ENCODE measurements at regions not wholly inside any gene's neighbourhood (a gene's known extent, or its start where the extent isn't known, plus 50 kb on each side); places are given as distances from the start of the nearest gene placed in this dataset.

GRCh38 chrX:40437348-40437747 is 143.4 kb upstream of the ATP6AP2 start:
- Histone ChIP-seq H3K4me1 (no peaks in the 10 kb centered on the region), H3K4me3 (no peak overlapping the region), H3K27me3 (peaks cover 0 to 4% of the 10 kb centered on the region in 2 donors), H3K36me3 (no peaks in the 10 kb centered on the region), H3K9me3 (no peaks in the 10 kb centered on the region), H3K27ac (no peak overlapping the region)
- DNase-seq: no peak
- intact Hi-C loops (cut with DNase I; ENCODE audit: low total_unique reads): no loop called here
- no peak for TF ChIP-seq CTCF (IDR thresholded peaks at IDR 0.05)
- no peak for TF ChIP-seq POLR2A (IDR thresholded peaks at IDR 0.05)

- no peak for DNase-seq
- TF ChIP-seq POLR2A (IDR thresholded peaks at IDR 0.05) (no peak), CTCF (IDR thresholded peaks at IDR 0.05) (no peak)
- Histone ChIP-seq H3K4me3 (no peak overlapping the region), H3K4me1 (no peaks in the 10 kb centered on the region), H3K27me3 (peaks cover 0 to 4% of the 10 kb centered on the region in 2 donors), H3K36me3 (no peaks in the 10 kb centered on the region), H3K27ac (no peak overlapping the region), H3K9me3 (no peaks in the 10 kb centered on the region)
- intact Hi-C loops (cut with DNase I; ENCODE audit: low total_unique reads): no loop called here
These were observed 145.8 kb upstream of the ATP6AP2 start for GRCh38 chrX:40434947-40435346.

GRCh38 chrX:40434443-40434842 is 146.3 kb upstream of the ATP6AP2 start:
- intact Hi-C loops (cut with DNase I; ENCODE audit: low total_unique reads): no loop called here
- no peak for TF ChIP-seq CTCF (IDR thresholded peaks at IDR 0.05)
- no peak for TF ChIP-seq POLR2A (IDR thresholded peaks at IDR 0.05)
- H3K4me1 ChIP-seq: no peaks in the 10 kb centered on the region
- H3K27ac ChIP-seq: no peak overlapping the region
- no peaks in the 10 kb centered on the region for H3K36me3 ChIP-seq
- H3K4me3 ChIP-seq: no peak overlapping the region
- H3K27me3 ChIP-seq: peaks cover 0 to 4% of the 10 kb centered on the region in 2 donors
- H3K9me3 ChIP-seq: no peaks in the 10 kb centered on the region
- DNase-seq: no peak

GRCh38 chrX:40433160-40433559 is 147.6 kb upstream of the ATP6AP2 start:
- intact Hi-C loops (cut with DNase I; ENCODE audit: low total_unique reads): no loop called here
- no peak for TF ChIP-seq POLR2A (IDR thresholded peaks at IDR 0.05)
- no peak for TF ChIP-seq CTCF (IDR thresholded peaks at IDR 0.05)
- peaks cover 0 to 3% of the 10 kb centered on the region in 2 donors for H3K27me3 ChIP-seq
- no peaks in the 10 kb centered on the region for H3K4me1 ChIP-seq
- H3K9me3 ChIP-seq: no peaks in the 10 kb centered on the region
- H3K27ac ChIP-seq: no peak overlapping the region
- no peaks in the 10 kb centered on the region for H3K36me3 ChIP-seq
- H3K4me3 ChIP-seq: no peak overlapping the region
- DNase-seq: no peak

- Histone ChIP-seq H3K9me3 (no peaks in the 10 kb centered on the region), H3K27me3 (no peaks in the 10 kb centered on the region), H3K4me1 (no peaks in the 10 kb centered on the region), H3K27ac (no peak overlapping the region), H3K4me3 (no peak overlapping the region), H3K36me3 (no peaks in the 10 kb centered on the region)
- intact Hi-C loops (cut with DNase I; ENCODE audit: low total_unique reads): no loop called here
- TF ChIP-seq POLR2A (IDR thresholded peaks at IDR 0.05) (no peak), CTCF (IDR thresholded peaks at IDR 0.05) (no peak)
- no peak for DNase-seq
These were observed 156.5 kb upstream of the ATP6AP2 start for GRCh38 chrX:40424259-40424658.

All from uterus (tissue), 3 donors.